Erythroblast (primary cell): ENCODE measurements at regions not wholly inside any gene's neighbourhood (a gene's known extent, or its start where the extent isn't known, plus 50 kb on each side); places are given as distances from the start of the nearest gene placed in this dataset.
A peak's percentile ranks its signal among the peaks of the same experiment; 100 is the strongest.
"Not testable (repeated sequence)": the region's sequence is repeated elsewhere in the genome, so short reads cannot be mapped to it uniquely, and the experiment has no call there.

Source experiments
- DNase-seq, 2 experiments: peaks; one replicate each; lab custom pipeline; 2025; lab: John Stamatoyannopoulos, UW
- GATA1 ChIP-seq: IDR thresholded peaks from 2 replicates; pipeline ENCODE4 v1.6.1; 2011; ENCODE audit warnings: low read depth, mild to moderate bottlenecking, control low read depth, low read length, moderate library complexity
- POLR2A ChIP-seq: IDR thresholded peaks from 2 replicates; pipeline ENCODE4 v1.6.1; 2011; ENCODE audit warnings: mild to moderate bottlenecking, low read length

- DNase-seq = no peak
- no peak for TF ChIP-seq POLR2A
- TF ChIP-seq GATA1 = no peak
Observed at GRCh38 chr13:48583859-48584311, 51.0 kb upstream of the RCBTB2 start.

GRCh38 chr13:48585456-48585840 lies 52.6 kb upstream of the RCBTB2 start:
- DNase-seq = no peak
- no peak for TF ChIP-seq POLR2A
- no peak for TF ChIP-seq GATA1

- peak in 1 of 2 experiments; percentile 19 for DNase-seq
- no peak for TF ChIP-seq POLR2A
- TF ChIP-seq GATA1 = no peak
Observed at GRCh38 chr13:48586591-48587103, 53.8 kb upstream of the RCBTB2 start.

GRCh38 chr13:48588120-48588519 lies 55.2 kb upstream of the RCBTB2 start:
- no peak for TF ChIP-seq POLR2A
- TF ChIP-seq GATA1 = no peak
- no peak for DNase-seq

- TF ChIP-seq GATA1 (no peak), POLR2A (no peak)
- DNase-seq = no peak
Observed at GRCh38 chr13:48590141-48590901, 57.4 kb upstream of the RCBTB2 start.

GRCh38 chr13:48591124-48591872 lies 58.4 kb upstream of the RCBTB2 start:
- DNase-seq = not testable (repeated sequence)

GRCh38 chr13:48591889-48592687 lies 59.2 kb upstream of the RCBTB2 start:
- no peak for TF ChIP-seq GATA1
- no peak for DNase-seq

GRCh38 chr13:48592688-48593049 lies 59.8 kb upstream of the RCBTB2 start:
- DNase-seq = no peak
- TF ChIP-seq GATA1 (no peak), POLR2A (no peak)

GRCh38 chr13:48593536-48593935 lies 60.2 kb upstream of the CYSLTR2 start:
- no peak for DNase-seq
- TF ChIP-seq GATA1 (no peak), POLR2A (no peak)

- DNase-seq = no peak
- TF ChIP-seq POLR2A (no peak), GATA1 (no peak)
Observed at GRCh38 chr13:48594096-48594815, 59.5 kb upstream of the CYSLTR2 start.

GRCh38 chr13:48595431-48596429 lies 58.0 kb upstream of the CYSLTR2 start:
- TF ChIP-seq POLR2A (no peak), GATA1 (no peak)
- DNase-seq = peak; percentile 41 to 50
